Suppressor macrophage (primary cell): ENCODE measurements at regions not wholly inside any gene's neighbourhood (a gene's known extent, or its start where the extent isn't known, plus 50 kb on each side); places are given as distances from the start of the nearest gene placed in this dataset.
"Not testable (repeated sequence)": the region's sequence is repeated elsewhere in the genome, so short reads cannot be mapped to it uniquely, and the experiment has no call there.

Source experiments
- DNase-seq, 4 experiments: peaks; one replicate each; pipeline ENCODE4 v3.0.0-alpha.2; 2020 to 2022

DNA sequence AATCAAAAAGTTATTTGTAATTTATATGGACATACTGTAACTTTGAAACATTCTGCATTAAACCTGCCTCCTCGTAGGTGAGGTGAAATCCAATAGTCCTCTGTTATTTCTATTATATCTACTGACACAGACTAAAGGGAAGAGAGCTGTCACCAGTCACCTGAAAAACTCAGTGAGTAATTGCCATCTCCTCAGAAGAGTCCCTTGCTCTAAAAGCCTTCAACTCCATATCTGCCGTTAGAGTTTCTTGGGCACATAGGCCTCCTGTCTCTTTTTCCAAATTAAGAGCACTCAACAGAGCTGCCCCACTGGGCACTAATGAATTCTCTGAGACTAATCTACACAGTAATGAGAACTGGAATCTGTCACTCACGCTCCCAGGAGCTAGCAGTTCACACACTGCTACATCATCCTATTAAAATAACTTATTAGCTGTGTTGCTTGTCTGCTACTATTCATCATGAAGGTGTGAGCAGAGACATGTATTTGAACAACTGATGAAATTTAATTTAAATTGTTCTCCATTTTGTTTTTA is 67.3 kb upstream of the VCAN start:
- DNase-seq, result no peak

DNA sequence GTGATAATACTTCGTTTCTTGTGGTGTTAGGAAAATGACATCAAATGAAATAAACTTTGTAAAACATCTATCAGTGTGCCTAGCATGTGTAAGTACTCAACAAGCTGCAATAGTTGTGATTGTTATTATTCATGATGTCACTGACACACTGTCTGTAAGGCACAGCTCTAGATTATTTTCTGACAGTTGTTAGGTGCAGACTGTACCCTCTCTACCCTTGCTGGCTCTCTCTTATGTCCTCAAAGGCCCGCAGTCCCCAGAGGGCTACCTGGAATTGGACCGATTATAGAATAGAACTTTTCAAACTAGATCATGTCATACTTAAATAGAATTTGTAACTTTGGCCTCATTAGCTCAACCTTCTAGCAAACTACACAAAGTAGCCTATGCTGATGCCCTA is 65.9 kb upstream of the VCAN start:
- no peak for DNase-seq

DNA sequence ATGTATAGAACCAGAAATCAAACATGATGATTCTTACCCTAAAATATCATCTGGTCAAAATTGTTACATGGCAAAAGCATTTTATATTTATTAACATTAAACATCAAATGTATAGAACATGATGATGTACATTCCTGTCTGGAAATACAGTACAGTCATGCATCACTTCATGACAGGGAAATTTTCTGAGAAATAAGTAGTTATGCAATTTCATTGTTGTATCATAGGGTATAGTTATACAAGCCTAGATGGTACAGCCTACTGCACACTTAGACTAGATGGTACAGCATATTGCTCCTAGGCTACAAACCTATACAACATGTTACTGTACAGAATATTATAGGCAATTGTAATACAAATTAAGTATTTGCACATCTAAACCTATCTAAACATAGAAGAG is 64.6 kb upstream of the VCAN start:
- peak in 1 of 4 experiments; percentile 8 for DNase-seq

DNA sequence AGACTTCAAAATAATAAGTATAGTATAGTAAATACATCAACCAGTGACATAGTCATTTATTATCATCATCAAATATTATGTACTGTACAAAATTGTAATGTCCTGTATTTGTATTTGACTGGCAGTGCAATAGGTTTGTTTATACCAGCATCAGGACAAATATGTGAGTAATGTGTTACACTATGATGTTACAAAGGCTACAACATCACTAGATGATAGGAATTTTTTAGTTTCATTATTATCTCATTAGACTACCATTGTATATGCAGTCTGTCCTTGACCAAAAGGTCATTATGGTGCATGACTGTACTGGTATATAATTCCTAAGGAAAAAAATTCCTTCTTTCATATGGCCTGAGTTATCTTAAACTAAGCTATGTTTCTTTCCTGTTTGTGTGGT is 63.6 kb upstream of the VCAN start:
- DNase-seq, result no peak

DNA sequence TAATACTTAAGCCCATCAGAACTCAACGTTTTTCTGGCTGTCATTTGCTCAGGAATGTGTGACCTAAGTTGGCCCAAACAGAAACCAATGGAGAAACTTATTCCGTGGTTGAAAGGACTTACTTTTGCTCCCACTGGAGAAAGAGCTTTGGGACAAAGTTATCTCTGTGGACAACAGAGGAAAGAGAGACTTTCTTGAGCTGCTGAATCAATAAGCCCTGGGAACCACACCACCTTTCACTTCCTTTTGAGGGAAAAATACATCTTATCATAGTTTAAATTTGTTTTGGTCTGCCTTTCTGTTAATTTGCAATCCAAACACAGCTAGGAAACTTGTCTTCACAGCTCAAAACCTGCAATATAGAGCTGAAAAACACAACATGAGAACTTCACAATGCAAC is 62.8 kb upstream of the VCAN start:
- no peak for DNase-seq

DNA sequence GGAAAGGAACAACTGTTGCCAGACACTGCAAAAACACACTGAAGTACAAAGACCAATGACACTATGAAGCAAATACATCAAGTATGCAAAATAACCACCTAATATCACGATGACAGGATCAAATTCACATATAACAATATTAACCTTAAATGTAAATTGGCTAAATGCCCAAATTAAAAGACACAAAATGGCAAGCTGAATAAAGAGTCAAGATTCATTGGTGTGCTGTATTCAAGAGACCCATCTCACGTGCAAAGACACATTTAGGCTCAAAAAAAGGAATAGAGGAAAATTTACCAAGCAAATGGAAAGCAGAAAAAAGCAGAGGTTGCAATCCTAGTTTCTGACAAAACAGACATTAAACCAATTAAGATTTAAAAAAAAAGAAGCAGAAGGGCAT is 61.8 kb upstream of the VCAN start:
- DNase-seq, result not testable (repeated sequence)

DNA sequence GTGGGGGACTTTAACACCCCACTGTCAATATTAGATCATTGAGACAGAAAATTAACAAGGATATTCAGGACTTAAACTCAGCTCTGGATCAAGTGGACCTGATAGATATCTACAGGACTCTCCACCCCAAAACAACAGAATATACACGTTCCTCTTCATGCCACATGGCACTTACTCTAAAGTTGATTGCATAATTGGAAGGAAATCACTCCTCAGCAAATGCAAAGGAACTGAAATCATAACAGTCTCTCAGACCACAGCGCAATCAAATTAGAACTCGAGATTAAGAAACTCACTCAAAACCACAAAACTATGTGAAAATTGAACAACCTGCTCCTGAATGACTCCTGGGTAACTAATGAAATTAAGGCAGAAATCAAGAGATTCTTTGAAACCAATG is 61.2 kb upstream of the VCAN start:
- DNase-seq, result peak; percentile 7 to 73 (median 48)

DNA sequence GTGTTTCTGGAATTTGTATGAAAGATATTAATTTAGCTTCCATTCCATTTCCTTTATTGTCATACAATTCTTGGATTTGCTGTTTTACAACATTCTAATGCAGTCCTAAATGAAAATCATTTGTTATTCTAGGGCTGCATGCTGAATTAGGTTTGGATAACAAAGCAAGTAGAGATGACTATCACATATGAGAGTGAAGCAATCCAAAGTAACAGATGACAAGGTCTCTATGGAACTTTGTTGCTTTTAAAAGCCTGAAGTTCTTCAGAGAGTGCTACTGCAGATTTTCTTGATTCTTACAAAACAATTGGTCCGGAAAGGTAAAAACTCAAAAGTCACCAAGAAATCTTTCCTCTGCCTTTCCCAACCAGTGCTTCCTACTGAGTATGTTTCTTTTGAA is 56.9 kb upstream of the VCAN start:
- no peak for DNase-seq

DNA sequence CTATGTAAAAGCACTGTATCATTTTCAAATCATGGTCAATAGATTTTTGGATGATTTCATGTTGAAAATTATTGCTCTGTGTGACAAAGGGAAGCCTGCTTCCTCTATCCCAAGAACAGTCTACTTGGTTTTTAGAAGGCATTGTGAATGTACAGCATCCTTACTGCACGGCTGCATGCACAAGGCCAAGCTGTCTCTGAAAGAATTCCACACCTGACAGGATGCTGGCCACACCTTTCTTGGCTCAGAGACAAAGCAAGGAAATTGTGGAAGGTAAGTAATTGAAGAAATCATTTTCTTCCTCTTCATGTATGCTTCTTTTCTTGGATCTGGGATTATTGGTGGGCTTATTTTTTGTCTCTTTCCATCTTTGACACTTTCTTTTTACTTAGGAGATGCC is 53.7 kb upstream of the VCAN start:
- DNase-seq, result no peak

DNA sequence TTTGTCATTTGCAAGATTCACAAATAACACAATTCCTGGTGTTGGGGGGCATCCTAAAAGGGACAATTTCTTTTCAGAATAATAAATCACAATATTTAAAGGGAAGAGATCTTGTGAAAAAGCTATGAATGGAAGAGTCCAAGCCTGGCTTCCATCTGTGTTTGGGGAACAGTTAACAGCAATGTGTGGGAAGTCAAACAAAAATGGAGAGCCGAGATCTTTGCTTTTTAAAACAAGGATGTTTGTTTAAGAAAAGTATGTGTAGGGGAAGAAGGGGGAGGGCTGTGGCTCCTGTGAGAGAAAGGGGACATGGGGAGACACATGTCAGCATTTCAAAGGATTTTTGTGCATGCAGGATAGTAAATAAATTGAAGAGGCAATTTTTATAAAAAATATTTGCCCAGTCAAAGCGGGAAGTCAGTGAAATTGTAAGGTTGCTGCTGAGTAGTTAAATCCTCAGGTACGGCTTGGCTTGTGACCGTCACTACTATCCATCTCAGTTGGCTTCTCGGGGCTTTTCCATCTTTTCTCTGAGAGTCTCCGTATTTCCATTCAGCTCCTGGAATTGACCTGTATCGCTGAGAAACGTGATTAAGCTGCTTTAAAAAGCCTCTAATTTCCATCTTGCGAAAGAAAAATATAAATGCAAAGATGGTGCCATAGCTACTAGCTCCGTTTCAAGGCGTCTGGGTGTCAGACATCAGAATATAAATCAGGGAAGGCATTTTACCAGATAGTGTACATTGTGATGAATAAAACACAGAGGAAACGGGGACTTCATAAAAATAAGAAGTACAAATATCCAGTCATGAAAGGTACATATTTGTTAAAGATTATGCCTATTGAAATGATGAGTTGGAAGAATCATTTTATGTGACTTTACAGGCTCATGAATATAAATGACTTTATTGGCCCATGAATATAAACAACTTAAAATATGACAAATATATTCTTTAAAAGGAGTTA is 52.9 kb upstream of the VCAN start:
- no peak for DNase-seq
